Suprapubic skin (tissue), 4 donors: ENCODE measurements at regions not wholly inside any gene's neighbourhood (a gene's known extent, or its start where the extent isn't known, plus 50 kb on each side); places are given as distances from the start of the nearest gene placed in this dataset.

ENCODE experiments used
- EP300 ChIP-seq: sonication (generic); formaldehyde crosslinking; IDR thresholded peaks from one replicate; pipeline ENCODE4 v1.6.1; 2017; ENCODE audit warnings: antibody characterized with exemption
- POLR2A ChIP-seq, 2 donors: fragments of 450-650 bp; IDR thresholded peaks; one replicate each; pipeline ENCODE4 v1.6.1; 2017; ENCODE audit warnings: antibody characterized with exemption in 2 of 2, mild to moderate bottlenecking in 2 of 2, moderate library complexity in 2 of 2
- POLR2AphosphoS5 ChIP-seq, 3 donors: sonication (generic); formaldehyde crosslinking; IDR thresholded peaks; one replicate each; pipeline ENCODE4 v1.6.1; 2017; ENCODE audit warnings: antibody characterized with exemption in 3 of 3
- TF ChIP-seq, protein P1 (sequence below), 2 donors: fragments of 200-600 bp in 1 of 2; fragments of 450-650 bp in 1 of 2; sonication (generic) in 1 of 2; IDR thresholded peaks; one replicate each; pipeline ENCODE4 v1.5.1; 2016 to 2019; ENCODE audit warnings: antibody characterized with exemption in 2 of 2, mild to moderate bottlenecking in 1 of 2, moderate library complexity in 1 of 2

DNA sequence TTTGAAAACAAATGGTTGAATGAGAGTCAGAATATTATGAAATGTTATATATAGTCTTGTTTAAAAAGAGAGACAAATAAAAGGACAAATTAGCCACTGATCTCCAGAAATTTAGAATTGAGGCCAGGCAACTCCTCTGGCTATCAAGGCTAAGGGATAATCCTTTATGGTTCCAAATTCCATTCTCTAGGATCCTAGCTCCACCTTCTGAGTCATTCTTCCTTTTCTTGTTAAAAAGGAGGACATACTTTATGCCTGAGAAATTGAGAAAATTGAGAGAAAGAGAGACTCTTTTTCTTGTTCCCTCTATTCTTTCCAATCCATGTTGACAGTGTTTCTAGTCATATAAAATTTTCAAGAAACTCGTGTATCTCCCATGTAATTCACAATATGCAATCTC lies 1299.5 kb downstream of the FSTL5 start:
- TF ChIP-seq, protein P1, sequence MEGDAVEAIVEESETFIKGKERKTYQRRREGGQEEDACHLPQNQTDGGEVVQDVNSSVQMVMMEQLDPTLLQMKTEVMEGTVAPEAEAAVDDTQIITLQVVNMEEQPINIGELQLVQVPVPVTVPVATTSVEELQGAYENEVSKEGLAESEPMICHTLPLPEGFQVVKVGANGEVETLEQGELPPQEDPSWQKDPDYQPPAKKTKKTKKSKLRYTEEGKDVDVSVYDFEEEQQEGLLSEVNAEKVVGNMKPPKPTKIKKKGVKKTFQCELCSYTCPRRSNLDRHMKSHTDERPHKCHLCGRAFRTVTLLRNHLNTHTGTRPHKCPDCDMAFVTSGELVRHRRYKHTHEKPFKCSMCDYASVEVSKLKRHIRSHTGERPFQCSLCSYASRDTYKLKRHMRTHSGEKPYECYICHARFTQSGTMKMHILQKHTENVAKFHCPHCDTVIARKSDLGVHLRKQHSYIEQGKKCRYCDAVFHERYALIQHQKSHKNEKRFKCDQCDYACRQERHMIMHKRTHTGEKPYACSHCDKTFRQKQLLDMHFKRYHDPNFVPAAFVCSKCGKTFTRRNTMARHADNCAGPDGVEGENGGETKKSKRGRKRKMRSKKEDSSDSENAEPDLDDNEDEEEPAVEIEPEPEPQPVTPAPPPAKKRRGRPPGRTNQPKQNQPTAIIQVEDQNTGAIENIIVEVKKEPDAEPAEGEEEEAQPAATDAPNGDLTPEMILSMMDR (IDR thresholded peaks at IDR 0.05), result no peak
- no peak for TF ChIP-seq POLR2A (IDR thresholded peaks at IDR 0.05)
- TF ChIP-seq POLR2AphosphoS5 (IDR thresholded peaks at IDR 0.05), result no peak
- no peak for TF ChIP-seq EP300
